ENCODE measurements at regions not wholly inside any gene's neighbourhood (a gene's known extent, or its start where the extent isn't known, plus 50 kb on each side); places are given as distances from the start of the nearest gene placed in this dataset.

DNA sequence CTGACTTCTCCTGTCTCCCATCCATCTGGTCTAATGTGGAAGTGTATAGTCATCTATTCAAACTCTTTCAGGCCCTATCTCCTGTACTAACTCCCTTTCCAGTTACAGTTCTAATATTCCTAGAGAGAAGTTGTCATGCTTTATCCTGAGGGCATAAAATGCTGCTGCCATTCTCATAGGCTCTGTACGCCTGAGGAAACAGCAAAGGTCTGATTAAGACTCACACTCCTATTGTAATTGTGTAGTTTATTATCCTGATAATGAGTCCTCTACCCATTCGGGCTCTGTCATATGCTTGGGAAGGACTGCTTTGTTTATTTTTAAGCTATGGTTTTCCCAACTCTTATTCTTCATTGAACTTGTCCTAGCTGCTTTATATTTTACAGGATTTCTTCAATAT, 290.4 kb downstream of the TMEM38B start:
- TF ChIP-seq CTCF (optimal IDR thresholded peaks at IDR 0.05 in 1 of 3, IDR thresholded peaks at IDR 0.05 in 1 of 3, conservative IDR thresholded peaks at IDR 0.05 in 1 of 3; ENCODE audit: extremely low read depth in 1 of 3, insufficient read depth in 2 of 3, low read length in 3 of 3) = no peak
- TF ChIP-seq EZH2 (IDR thresholded peaks at IDR 0.05; ENCODE audit: low read length) = no peak
